GM21619 (cell line): ENCODE measurements at regions not wholly inside any gene's neighbourhood (a gene's known extent, or its start where the extent isn't known, plus 50 kb on each side); places are given as distances from the start of the nearest gene placed in this dataset.

Experiments
- ATAC-seq: cut with Tn5 transposase; IDR thresholded peaks from one replicate; pipeline ENCODE4 v1.9.1; 2021; ENCODE audit not compliant: unreplicated experiment

GRCh38 chr4:67236788-67237187, 308.5 kb downstream of the CENPC start:
- ATAC-seq: no peak

GRCh38 chr4:67236318-67236717, 309.0 kb downstream of the CENPC start:
- ATAC-seq: no peak

- no peak for ATAC-seq
Measured at GRCh38 chr4:67234296-67234695, 311.0 kb downstream of the CENPC start.

DNA sequence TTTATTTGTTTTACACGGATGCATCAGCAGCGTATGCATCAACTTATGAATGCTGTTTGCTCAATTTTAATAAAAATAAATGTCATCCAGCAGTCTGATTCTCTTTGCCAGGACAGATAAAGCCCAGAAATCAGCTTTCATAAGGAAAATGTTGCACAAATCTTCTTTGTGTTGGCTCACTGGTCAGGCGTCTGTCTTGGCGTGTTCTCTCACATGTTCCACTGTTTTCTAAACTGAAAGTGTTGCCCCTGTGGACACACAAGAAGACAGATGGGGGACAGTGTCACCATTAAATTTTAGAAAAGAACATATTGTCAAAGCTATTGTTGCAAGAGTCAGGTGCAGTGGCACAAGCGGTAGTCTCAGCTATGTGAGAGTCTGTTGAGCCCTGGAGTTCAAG, 316.2 kb downstream of the CENPC start:
- no peak for ATAC-seq

GRCh38 chr4:67220861-67221260, 324.4 kb downstream of the CENPC start:
- no peak for ATAC-seq

GRCh38 chr4:67218883-67219282, 326.4 kb downstream of the CENPC start:
- ATAC-seq: no peak

GRCh38 chr4:67207941-67208441, 337.3 kb downstream of the CENPC start:
- ATAC-seq: no peak

DNA sequence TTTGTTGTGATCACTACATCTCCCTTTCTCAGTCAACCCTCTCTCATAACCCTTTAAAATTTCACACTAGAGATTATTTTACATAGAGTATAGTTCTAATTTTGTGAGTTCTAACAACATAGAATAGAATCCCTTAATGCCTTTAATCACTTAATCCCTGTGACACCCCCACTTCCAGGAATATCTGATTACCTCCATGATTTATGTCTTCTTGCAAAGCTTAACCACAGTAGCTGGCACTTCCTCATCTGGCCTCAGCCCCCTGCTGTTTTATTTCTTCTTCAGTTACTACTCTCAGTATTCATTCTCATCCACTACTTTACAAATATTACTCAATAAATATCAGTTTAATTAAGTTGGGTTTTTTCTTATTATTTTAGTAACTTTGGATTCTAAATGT, 340.9 kb downstream of the CENPC start:
- no peak for ATAC-seq

- ATAC-seq: no peak
Measured at GRCh38 chr4:67201334-67201733, 344.0 kb downstream of the CENPC start.

GRCh38 chr4:67198727-67199126, 346.6 kb downstream of the CENPC start:
- no peak for ATAC-seq

GRCh38 chr4:67167849-67168248, 377.5 kb downstream of the CENPC start:
- no peak for ATAC-seq

DNA sequence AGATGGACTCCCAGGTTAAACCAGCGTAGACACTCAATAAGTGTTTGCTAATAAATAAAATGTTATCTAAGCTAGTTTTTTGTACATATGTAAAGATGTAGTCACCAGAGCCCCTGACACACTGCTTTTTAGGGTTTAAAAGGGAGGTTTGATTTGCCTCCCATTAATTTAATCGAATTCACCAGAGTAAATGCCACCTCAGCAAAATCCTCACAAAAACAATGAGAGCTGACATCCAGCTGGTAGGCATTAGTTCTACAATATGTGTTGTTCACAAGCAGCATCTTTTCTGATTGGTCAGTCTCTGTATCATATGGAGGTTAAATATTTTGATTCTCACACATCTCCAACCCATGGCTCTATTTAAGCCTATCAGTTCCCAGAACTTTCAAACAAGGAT, 382.6 kb downstream of the CENPC start:
- ATAC-seq: no peak

DNA sequence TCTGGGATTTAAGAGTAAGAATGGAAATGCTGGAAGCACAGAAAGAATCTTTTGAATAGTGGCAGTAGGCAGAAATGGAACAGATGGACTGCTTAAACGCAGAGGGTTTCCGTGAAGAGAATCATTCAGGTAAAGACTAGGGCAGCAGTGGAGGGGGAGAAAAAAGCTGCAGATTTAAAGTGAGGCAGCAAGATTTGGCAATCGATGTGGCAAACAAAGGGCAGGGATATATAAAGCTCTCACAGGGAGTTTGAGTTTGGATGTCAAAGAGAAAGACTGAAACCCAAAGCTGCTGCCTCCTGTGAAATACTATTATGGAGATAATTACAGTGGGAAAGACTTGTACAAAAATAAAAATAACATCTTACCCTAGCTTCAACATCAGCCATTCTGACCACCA, 384.0 kb downstream of the CENPC start:
- ATAC-seq: no peak

GRCh38 chr4:67160394-67160793, 384.9 kb downstream of the CENPC start:
- no peak for ATAC-seq

- ATAC-seq: no peak
Measured at GRCh38 chr4:67158666-67159065, 386.6 kb downstream of the CENPC start.

GRCh38 chr4:67152976-67153375, 392.3 kb downstream of the CENPC start:
- ATAC-seq: no peak

GRCh38 chr4:67151376-67152343, 393.6 kb downstream of the CENPC start:
- ATAC-seq: no peak

GRCh38 chr4:67141586-67141985, 403.7 kb downstream of the CENPC start:
- no peak for ATAC-seq

DNA sequence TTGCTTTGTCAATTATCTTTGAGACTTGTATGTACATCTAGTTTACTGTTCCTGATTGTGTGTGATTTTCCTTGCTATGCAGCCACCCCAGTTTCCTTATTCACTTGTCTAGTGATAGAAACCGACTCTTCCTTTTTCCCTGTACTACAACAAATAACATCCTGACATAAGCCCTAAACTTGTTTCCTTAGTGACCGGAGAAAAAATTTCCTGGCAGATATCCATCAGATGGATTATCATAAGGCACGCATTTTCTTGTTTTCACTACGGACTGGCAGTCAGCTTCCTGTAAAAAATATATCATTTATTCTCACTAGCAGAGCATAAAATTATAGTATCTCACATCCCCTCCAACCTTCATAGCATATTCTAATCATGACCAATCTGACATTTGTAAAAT, 410.7 kb downstream of the CENPC start:
- ATAC-seq: no peak

DNA sequence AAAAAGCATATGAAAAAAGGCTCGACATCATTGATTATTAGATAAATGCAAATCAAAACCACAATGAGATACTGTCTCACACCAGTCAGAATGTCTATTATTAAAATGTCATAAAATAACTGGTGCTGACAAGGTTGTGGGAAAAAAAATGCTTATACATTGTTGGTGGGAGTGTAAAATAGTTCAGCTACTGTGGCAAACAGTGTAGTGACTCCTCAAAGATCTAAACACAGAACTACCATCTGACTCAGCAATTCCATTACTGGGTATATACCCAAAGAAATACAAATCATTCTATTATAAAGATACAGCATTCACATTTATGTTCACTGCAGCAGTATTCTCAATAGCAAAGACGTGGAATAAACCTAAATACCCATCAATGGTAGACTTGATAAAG, 412.1 kb downstream of the CENPC start:
- ATAC-seq: no peak

DNA sequence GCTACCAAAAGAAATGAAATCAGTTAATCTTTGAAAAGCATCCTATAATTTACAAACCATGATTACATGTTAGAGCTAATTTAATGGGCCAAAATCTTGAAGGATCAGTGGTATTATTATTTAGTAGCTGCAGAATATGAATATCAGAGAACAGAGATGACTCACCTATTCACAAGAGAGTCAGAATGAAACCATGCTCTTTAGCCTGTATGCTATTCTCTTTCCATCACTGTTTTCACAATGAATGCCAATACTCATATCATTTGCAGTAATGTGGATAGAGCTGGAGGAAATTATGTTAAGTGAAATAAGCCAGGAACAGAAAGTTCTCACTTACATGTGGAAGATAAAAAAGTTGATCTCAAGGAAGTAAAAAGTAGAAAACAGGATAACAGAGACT, 414.1 kb downstream of the CENPC start:
- ATAC-seq: peak; percentile 96

DNA sequence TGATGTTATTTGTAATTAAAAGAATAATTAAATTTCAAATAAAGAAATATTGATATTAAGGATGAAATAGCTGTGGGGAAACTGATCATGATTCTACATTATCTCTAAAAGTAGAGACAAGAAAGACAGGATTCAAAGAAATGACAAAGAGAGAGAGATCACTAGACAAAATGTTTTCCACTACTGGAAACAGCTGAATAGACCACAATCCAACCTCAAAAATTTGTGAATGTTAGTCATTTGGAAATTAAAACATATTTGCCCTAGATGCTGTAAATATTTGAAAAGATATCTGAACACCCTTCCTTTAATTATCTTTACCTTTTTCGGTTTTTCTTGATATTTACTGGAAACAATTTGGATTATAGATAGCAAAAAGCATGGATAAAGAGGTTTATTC, 414.9 kb downstream of the CENPC start:
- no peak for ATAC-seq

DNA sequence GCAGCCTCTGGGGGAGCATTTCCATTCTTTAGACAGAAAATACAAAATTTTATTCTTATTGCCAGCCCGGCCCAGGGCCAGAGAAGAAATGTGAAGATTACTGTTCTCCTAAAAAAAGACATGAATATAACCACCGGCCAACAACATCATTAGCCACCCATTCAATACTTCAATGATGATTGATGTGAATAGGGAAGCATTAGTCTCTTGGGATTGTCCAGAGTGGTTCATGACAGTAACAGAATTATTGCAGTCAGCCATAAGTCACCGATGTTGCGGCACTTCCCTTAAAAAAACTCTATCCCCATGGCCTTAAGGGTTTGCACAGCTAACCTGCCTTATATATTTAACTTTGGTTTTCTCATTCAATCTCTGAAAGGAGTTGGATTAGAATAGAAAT, 418.7 kb downstream of the CENPC start:
- ATAC-seq: no peak
